ENCODE measurements at regions not wholly inside any gene's neighbourhood (a gene's known extent, or its start where the extent isn't known, plus 50 kb on each side); places are given as distances from the start of the nearest gene placed in this dataset.

GRCh38 chr7:132733860-132734259, 157.6 kb upstream of the PLXNA4 start:
- DNase-seq (ENCODE audit: low read depth), result no peak
- CTCF ChIA-PET, result no interaction called here
- H3K36me3 ChIP-seq (ENCODE audit: control insufficient read depth, insufficient read depth, low read length), result no peaks in the 10 kb centered on the region
- no peak for TF ChIP-seq CTCF (IDR thresholded peaks at IDR 0.05; ENCODE audit: insufficient read depth, low read depth, low read length)
- no peak overlapping the region for H3K4me3 ChIP-seq (ENCODE audit: low read depth, low read length)
- POLR2A ChIA-PET, result no interaction called here
- peaks cover 4% of the 10 kb centered on the region; the same call in 1 of the 2 replicates for H3K27me3 ChIP-seq (ENCODE audit: control insufficient read depth, insufficient read depth, low read length)

GRCh38 chr7:132732321-132732865, 156.1 kb upstream of the PLXNA4 start:
- Histone ChIP-seq H3K27me3 (ENCODE audit: control insufficient read depth, insufficient read depth, low read length) (peaks cover 4% of the 10 kb centered on the region; the same call in 1 of the 2 replicates), H3K4me3 (ENCODE audit: low read depth, low read length) (no peak overlapping the region), H3K36me3 (ENCODE audit: control insufficient read depth, insufficient read depth, low read length) (no peaks in the 10 kb centered on the region)
- TF ChIP-seq CTCF (IDR thresholded peaks at IDR 0.05; ENCODE audit: insufficient read depth, low read depth, low read length), result no peak
- POLR2A ChIA-PET, result no interaction called here
- no peak for DNase-seq (ENCODE audit: low read depth)
- CTCF ChIA-PET, result no interaction called here

DNA sequence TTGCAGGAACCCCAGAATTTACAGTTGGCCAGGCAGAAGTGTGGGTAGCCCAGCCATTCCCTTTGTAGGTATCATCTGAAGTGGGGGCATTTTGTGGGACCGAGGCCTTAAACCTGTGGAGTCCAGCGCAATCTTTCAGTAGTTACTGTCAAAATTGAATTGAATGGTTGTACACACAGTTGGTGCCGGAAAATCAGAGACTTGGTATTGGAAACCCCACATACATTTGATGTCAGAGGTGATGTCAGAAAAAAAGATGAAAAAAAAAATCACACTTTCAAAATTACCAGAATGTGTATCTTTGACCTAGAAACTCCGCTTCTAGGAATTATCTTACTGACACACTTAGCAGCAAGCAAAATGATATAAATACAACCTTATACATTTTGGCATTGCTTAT, 153.8 kb upstream of the PLXNA4 start:
- no peak for DNase-seq (ENCODE audit: low read depth)
- H3K27me3 ChIP-seq (ENCODE audit: control insufficient read depth, insufficient read depth, low read length), result peaks cover 4% of the 10 kb centered on the region
- ChIA-PET CTCF (interaction anchor here (0.6 to 1.3 kb wide), 4 partner anchors 15 to 705 kb away, joined by 3 read pairs; no protein-coding TSS in a partner anchor), POLR2A (no interaction called here)
- no peaks in the 10 kb centered on the region for H3K36me3 ChIP-seq (ENCODE audit: control insufficient read depth, insufficient read depth, low read length)
- no peak overlapping the region for H3K4me3 ChIP-seq (ENCODE audit: low read depth, low read length)
- no peak for TF ChIP-seq CTCF (IDR thresholded peaks at IDR 0.05; ENCODE audit: insufficient read depth, low read depth, low read length)

- Histone ChIP-seq H3K4me3 (ENCODE audit: low read depth, low read length) (no peak overlapping the region), H3K27me3 (ENCODE audit: control insufficient read depth, insufficient read depth, low read length) (peaks cover 2% of the 10 kb centered on the region; the same call in 1 of the 2 replicates), H3K36me3 (ENCODE audit: control insufficient read depth, insufficient read depth, low read length) (no peaks in the 10 kb centered on the region)
- no peak for DNase-seq (ENCODE audit: low read depth)
- ChIA-PET POLR2A (no interaction called here), CTCF (interaction anchor here (0.7 to 3.3 kb wide), 3 partner anchors 9 to 59 kb away, joined by 4 to 13 read pairs (median 4); no protein-coding TSS in a partner anchor)
- TF ChIP-seq CTCF (IDR thresholded peaks at IDR 0.05; ENCODE audit: insufficient read depth, low read depth, low read length), result no peak
Observed at GRCh38 chr7:132723506-132724081, 147.3 kb upstream of the PLXNA4 start.

DNA sequence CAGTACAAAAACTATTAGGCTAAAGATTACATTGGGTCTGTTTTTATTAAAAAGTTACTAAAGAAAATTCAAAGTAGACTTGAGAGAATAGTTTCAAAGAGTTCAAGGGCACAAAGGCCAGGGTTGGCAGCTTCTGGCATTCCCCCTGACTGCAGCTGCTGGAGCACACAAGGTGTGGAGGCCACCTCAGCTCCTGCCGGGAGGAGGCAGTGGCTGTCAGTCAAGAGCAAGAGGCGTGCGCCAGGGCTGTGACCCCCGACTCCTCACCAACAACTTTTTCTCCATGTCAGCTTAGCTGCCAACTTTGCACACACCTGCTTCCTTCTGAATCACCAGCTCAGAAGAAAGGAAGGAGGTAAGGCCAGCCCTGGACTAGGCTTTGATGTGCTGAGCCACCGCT, 144.6 kb upstream of the PLXNA4 start:
- CTCF ChIA-PET, result interaction anchor here (1.4 kb wide), 1 partner anchor 11 kb away, joined by 5 read pairs; no protein-coding TSS in a partner anchor

More for the DNA sequence above, 144.6 kb upstream of the PLXNA4 start:
- no peak for DNase-seq (ENCODE audit: low read depth)
- TF ChIP-seq CTCF (IDR thresholded peaks at IDR 0.05; ENCODE audit: insufficient read depth, low read depth, low read length), result no peak
- Histone ChIP-seq H3K27me3 (ENCODE audit: control insufficient read depth, insufficient read depth, low read length) (peaks cover 2% of the 10 kb centered on the region; the same call in 1 of the 2 replicates), H3K4me3 (ENCODE audit: low read depth, low read length) (no peak overlapping the region), H3K36me3 (ENCODE audit: control insufficient read depth, insufficient read depth, low read length) (no peaks in the 10 kb centered on the region)
- POLR2A ChIA-PET, result no interaction called here

Data from BJ (cell line).